DND-41 (cell line): ENCODE measurements at regions not wholly inside any gene's neighbourhood (a gene's known extent, or its start where the extent isn't known, plus 50 kb on each side); places are given as distances from the start of the nearest gene placed in this dataset.

ENCODE experiments used
- EZH2 ChIP-seq: IDR thresholded peaks from 3 replicates; pipeline ENCODE4 v1.6.1; 2012; ENCODE audit warnings: borderline replicate concordance, low read depth, mild to moderate bottlenecking, moderate library complexity, low read length, inconsistent platforms; ENCODE audit not compliant: severe bottlenecking
- TF ChIP-seq, protein P1 (sequence below): IDR thresholded peaks from 2 replicates; pipeline ENCODE4 v1.5.1; 2012; ENCODE audit warnings: borderline replicate concordance, low read length, moderate library complexity, mild to moderate bottlenecking; ENCODE audit not compliant: poor library complexity, severe bottlenecking; ENCODE audit errors: extremely low read depth

GRCh38 chr13:111594606-111595005 is 274.2 kb downstream of the TEX29 start:
- TF ChIP-seq, protein P1, sequence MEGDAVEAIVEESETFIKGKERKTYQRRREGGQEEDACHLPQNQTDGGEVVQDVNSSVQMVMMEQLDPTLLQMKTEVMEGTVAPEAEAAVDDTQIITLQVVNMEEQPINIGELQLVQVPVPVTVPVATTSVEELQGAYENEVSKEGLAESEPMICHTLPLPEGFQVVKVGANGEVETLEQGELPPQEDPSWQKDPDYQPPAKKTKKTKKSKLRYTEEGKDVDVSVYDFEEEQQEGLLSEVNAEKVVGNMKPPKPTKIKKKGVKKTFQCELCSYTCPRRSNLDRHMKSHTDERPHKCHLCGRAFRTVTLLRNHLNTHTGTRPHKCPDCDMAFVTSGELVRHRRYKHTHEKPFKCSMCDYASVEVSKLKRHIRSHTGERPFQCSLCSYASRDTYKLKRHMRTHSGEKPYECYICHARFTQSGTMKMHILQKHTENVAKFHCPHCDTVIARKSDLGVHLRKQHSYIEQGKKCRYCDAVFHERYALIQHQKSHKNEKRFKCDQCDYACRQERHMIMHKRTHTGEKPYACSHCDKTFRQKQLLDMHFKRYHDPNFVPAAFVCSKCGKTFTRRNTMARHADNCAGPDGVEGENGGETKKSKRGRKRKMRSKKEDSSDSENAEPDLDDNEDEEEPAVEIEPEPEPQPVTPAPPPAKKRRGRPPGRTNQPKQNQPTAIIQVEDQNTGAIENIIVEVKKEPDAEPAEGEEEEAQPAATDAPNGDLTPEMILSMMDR, result no peak
- TF ChIP-seq EZH2, result no peak
